GM19025 (cell line): ENCODE measurements at regions not wholly inside any gene's neighbourhood (a gene's known extent, or its start where the extent isn't known, plus 50 kb on each side); places are given as distances from the start of the nearest gene placed in this dataset.

Experiments used
- ATAC-seq: cut with Tn5 transposase; IDR thresholded peaks from one replicate; pipeline ENCODE4 v1.9.1; 2021; ENCODE audit warnings: mild to moderate bottlenecking, low read depth, moderate library complexity; ENCODE audit not compliant: unreplicated experiment

DNA sequence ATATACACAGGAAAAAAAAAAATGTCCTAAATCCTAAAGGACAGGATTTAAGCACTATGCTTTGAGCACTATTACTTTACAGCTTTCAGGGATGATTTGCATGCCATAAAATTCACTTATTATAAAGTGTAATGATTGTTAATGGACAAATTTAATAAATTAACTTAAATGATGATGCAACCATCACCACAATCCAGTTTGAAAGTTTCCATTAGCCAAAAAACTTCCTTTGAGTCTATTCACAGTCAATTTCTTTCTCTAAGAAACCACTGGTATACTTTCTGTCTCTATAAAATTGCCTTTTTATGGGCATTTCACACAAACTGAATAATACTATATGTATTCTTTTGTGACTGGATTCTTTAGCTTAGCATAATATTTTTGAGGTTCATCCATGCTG is 111.1 kb upstream of the RIOK3 start:
- no peak for ATAC-seq

DNA sequence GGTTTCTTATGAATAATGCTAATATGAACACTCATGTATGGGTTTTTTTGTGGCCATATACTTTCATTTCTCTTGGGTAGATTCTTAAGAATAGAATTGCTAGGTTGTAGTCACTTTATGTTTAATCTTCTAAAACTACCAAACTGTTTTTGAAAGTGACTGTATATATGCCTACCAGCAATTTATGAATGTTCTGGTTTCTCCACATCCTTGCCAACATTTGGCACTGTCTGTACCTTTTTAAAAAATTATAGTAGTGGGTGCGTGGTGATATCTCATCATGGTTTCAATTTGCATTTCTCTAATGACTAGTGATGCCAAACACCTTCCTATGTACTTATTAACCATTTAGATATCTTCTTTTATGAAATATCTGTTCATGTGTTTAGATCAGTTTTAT is 110.6 kb upstream of the RIOK3 start:
- ATAC-seq, result no peak

DNA sequence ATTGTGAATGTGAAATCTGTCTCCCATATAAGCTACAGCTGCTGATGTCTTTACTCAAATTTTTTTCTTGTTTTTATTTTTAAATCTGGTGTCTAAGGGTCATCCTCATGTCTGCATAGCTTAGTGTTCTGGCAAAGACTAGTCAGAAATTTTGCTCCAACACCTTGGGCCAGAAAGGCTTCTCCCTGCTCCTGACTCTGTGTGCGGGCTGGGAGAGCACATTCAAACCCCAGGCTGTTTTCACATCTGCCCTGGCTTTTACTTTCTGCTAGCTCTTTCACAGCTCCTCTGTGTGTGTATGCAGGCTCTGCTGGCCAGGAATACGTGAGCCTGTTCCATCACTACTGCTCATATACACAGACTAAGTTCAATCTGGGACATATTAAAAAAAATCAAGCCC is 102.9 kb upstream of the RIOK3 start:
- no peak for ATAC-seq

DNA sequence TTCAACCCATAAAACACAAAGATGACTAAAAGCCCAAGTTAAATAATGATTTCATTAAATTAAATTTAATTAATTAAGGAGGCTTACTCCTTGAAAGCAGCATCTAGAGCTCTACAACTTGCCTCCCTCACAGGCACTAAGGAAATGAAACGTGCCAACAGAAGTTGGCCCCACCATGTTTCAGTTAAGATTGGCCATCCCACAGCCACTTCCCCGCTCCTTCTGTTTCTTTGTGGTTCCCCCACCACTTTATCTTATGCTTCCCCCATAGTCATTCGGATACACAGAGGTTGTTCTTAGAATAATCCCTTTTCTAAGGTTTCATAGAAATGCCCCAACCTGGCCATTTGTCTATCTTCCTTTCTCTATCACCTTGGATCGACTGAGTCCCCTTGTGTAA is 101.6 kb upstream of the RIOK3 start:
- ATAC-seq, result no peak

- no peak for ATAC-seq
Observed at GRCh38 chr18:23352042-23352441, 101.0 kb upstream of the RIOK3 start.

DNA sequence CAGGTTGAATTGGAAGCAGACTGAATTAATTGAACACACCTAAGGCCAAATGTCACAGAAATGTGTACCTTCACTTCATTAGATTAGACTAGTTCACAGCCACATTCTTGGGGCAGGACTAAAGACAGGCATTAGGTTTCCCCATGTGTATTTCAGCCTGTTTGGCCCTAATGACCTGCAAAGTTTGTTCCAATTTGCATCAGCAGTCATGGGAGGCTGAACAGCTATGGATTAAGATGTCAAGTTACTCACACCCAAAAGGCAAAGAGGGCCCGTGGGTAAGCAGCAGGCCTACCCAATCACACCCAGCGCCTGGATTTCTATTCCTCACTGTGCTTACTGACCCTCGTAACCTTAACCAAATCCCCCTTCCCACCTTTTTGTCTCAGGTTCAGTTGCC is 99.6 kb upstream of the RIOK3 start:
- ATAC-seq, result peak; percentile 22

DNA sequence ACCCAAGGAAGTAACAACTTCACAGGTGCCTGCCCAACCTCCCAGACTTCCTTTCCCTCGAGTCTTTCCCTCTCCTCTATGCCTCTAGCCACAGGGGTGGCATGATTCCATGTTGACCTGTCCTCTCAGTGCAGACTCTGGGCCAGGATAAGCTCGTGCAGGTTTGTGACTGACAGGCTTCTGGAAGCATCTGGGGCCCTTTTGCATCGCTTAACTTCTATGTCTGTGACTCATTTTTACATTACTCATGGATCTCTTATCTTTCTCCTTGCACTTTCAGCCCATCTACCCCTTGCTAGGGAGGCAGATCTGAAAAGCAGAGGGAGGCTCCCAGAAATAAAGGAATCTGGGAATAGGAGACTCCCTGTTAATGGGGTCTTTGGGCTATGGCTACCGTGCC is 98.5 kb upstream of the RIOK3 start:
- ATAC-seq, result no peak

DNA sequence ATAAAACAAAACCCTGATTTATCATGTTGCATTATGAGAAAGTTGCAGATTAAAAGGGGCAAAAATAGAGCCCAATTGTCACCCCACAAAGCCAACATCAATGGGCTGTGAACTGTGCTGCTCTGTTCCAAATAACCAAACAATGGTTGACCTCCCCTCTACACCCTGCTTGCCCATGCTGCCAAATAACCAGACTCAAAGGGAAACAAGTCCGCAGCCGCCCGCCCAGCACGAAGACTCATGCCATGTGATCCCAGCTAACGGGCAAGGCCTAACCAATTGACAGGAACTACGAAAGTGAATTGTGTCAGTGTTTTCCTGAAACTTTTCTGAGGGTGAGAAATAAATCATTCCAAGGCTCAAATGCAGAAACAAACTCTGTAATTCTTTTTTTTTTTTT is 97.9 kb upstream of the RIOK3 start:
- ATAC-seq, result no peak

- ATAC-seq, result no peak
Observed at GRCh38 chr18:23356424-23356823, 96.7 kb upstream of the RIOK3 start.

DNA sequence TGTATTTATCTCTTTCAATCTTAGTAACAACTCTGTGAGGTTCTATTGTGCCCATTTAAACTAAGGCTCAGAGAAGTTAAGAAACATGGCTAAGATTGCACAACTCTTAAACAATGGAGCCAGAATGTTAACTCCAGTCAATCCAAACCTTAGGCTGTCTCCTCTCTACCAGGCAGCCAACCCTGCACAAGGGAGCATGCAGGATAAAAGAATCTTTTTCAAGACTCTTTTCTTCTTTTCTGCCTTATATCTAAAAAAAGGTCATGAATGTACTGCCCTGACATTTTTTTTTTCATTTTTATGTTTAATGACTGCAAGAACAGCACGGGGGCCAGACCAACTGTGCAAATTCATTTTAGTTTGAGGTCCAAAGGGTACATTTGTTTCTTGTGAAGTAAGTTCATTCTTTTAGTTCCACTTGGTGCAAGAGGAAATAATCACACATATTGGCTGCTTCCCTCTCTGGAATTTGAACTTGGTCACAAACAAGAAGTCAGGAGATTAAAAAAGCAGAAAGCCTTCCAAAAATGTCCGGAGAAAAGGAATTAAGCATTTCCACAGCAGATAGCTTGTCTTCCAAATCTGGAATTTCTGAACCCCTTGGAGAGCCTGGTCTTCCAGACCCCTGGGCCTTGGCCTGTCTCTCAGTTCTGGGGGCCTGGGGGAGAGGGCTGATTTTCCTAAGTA is 96.0 kb upstream of the RIOK3 start:
- no peak for ATAC-seq

GRCh38 chr18:23357996-23358594 is 95.0 kb upstream of the RIOK3 start:
- no peak for ATAC-seq

DNA sequence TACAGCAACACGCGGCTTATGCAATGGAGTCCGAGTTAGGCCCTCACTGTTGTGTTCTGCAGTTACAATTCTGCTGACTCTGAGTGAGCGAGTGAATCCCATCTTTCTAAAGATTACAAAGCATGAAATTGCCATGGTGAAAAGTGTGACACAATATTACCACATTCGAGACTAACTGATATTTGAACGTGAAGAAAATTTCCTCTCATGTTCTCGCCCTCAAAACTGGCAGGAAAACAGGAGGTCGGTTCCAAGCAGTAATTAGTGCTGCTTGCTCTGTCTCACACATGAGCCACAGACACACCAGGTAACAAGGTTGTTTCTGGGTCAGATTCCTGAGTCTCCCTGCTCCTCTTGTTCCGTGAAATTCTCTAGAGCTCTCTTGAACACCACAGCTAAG is 93.7 kb upstream of the RIOK3 start:
- no peak for ATAC-seq

GRCh38 chr18:23363865-23364570 is 89.1 kb upstream of the RIOK3 start:
- no peak for ATAC-seq

GRCh38 chr18:23365602-23366001 is 87.5 kb upstream of the RIOK3 start:
- no peak for ATAC-seq

DNA sequence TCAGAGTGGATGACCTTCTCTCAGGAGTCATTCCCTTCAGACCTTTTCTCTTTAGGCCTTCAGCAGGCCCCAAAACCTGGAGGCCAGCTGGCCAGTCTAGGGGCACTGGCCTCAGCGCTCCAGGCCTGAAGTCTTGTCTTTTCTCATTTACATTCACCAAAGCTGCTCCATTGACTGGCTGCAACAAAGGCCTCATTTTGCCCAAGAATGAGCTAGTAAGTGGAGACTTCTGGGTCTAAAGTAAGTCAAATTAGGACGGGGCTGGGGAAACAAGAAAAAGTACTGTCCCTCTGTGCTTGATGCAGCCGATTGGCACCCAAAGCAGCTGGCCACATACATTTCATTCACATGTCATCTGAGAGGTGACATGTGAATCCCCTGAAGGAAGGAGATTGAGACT is 83.8 kb upstream of the RIOK3 start:
- no peak for ATAC-seq

- no peak for ATAC-seq
Observed at GRCh38 chr18:23373570-23373969, 79.5 kb upstream of the RIOK3 start.

DNA sequence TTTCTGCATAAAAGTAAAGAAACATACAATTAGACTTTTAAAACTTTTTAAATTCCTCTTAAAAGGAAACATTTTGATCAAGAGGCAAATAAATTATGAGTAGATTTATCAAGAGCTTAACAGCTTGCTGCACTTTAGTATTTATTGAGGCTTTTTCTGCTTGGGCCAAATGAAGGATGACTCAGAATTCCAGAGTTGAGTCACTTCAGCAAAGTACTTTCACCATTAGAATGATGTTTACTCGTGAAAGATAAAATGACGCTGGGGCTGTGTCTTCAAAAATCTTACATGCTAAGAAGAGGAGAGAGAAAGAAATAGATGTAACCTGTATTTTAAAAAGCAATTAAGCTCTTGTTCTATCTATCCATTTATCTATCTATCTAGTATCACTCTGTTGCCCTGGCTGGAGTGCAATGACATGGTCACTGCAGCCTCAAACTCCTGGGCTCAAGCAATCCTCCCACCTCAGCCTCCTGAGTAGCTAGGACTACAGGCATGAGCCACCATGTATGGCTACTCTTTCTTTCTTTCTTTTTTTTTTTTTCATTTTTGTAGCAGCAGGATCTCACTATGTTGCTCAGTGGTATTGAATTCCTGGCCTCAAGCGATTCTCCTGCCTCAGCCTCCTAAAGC is 75.3 kb upstream of the RIOK3 start:
- peak; percentile 79 for ATAC-seq

DNA sequence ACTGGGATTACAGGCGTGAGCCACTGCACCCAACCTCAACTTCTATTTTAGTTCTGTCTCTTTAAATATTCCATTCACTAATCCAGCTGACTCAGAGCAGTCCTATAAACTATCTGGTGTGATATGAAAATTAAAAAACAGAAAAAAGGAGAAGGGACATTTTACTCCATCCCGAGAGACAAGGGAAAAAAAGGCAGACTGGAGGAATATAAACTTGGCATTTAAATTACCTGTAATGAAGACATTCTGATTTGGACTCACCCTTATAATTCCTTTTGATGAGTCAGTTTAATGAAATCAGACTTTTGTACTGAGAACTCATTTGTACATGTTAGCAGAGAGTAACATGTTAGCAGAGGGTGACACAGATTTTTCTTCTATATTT is 74.8 kb upstream of the RIOK3 start:
- no peak for ATAC-seq

GRCh38 chr18:23380001-23380550 is 73.0 kb upstream of the RIOK3 start:
- ATAC-seq, result no peak

DNA sequence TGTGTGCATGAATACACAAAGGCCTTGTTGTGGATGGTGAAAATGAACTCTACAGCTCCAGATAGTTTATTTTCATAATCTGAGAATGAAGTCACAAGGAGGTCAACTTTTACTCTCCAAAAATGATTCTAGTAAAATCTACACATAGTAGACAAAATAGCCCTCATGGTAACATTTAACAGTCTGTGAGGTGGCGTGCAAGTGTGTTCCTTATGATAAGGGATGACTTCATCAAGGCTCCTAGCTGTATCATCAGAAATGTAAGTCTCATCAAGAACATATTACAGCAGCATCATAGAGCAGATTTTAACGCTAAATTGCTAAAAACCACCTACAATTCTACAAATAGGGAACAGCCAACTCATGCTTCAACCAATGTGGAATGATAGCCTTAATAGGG is 72.3 kb upstream of the RIOK3 start:
- ATAC-seq, result no peak

- no peak for ATAC-seq
Observed at GRCh38 chr18:23383494-23383893, 69.6 kb upstream of the RIOK3 start.
